Natural killer cell (primary cell): ENCODE measurements at regions not wholly inside any gene's neighbourhood (a gene's known extent, or its start where the extent isn't known, plus 50 kb on each side); places are given as distances from the start of the nearest gene placed in this dataset.

Experiments
- ATAC-seq, 3 donors: fragments of 150-1000 bp in 2 of 3; fragments of 200-7000 bp in 1 of 3; cut with Tn5 transposase; 1 replicate in 1 of 3; 2 replicates in 2 of 3; pipeline ENCODE4 v1.10.0; 2021; ENCODE audit warnings: mild to moderate bottlenecking in 2 of 3, moderate library complexity in 2 of 3
- DNase-seq, 2 donors: peaks; one replicate each; pipeline versions ENCODE4 v3.0.0 to v3.0.0-alpha.2; 2013 to 2021; ENCODE audit warnings: mixed read lengths in 1 of 2
- H3K27ac ChIP-seq: one replicate; pipeline ENCODE4 v1.5.1; 2013; ENCODE audit warnings: mild to moderate bottlenecking, low read length
- H3K27me3 ChIP-seq: one replicate; pipeline ENCODE4 v1.6.1; 2013; ENCODE audit warnings: low read length; ENCODE audit not compliant: control insufficient read depth, insufficient read depth
- H3K36me3 ChIP-seq: one replicate; pipeline ENCODE4 v1.6.1; 2013; ENCODE audit warnings: low read length; ENCODE audit not compliant: control insufficient read depth, insufficient read depth
- H3K4me1 ChIP-seq: one replicate; pipeline ENCODE4 v1.6.1; 2013; ENCODE audit warnings: low read length; ENCODE audit not compliant: control insufficient read depth, insufficient read depth
- H3K4me3 ChIP-seq: one replicate; pipeline ENCODE4 v1.5.1; 2013; ENCODE audit warnings: low read length
- H3K9me3 ChIP-seq: one replicate; pipeline ENCODE4 v1.6.1; 2013; ENCODE audit warnings: low read length; ENCODE audit not compliant: control insufficient read depth, insufficient read depth
- H3K27ac Mint-ChIP-seq, 2 donors: one replicate each; pipeline ENCODE4 v1.8.0; 2022; ENCODE audit warnings: mild to moderate bottlenecking in 2 of 2, mixed read lengths in 2 of 2, moderate library complexity in 1 of 2
- H3K27me3 Mint-ChIP-seq, 2 donors: one replicate each; pipeline ENCODE4 v1.8.0; 2022; ENCODE audit warnings: low read depth in 2 of 2, mixed read lengths in 2 of 2
- H3K36me3 Mint-ChIP-seq: one replicate; pipeline ENCODE4 v1.8.0; 2022; ENCODE audit warnings: mixed read lengths
- H3K4me1 Mint-ChIP-seq, 2 donors: one replicate each; pipeline ENCODE4 v1.8.0; 2022; ENCODE audit warnings: mixed read lengths in 2 of 2
- H3K4me3 Mint-ChIP-seq: one replicate; pipeline ENCODE4 v1.8.0; 2022; ENCODE audit warnings: mild to moderate bottlenecking, moderate library complexity, mixed read lengths
- H3K9me3 Mint-ChIP-seq, 2 donors: one replicate each; pipeline ENCODE4 v1.8.0; 2022; ENCODE audit warnings: mixed read lengths in 2 of 2
- CTCF ChIP-seq: fragments of 200-600 bp; IDR thresholded peaks from one replicate; pipeline ENCODE4 v1.8.0; 2022; ENCODE audit warnings: antibody characterized with exemption
- WGBS: methylation state at CpG from one replicate; pipeline ENCODE4 v1.1.7; 2013; ENCODE audit warnings: missing lambda C conversion rate; ENCODE audit not compliant: insufficient coverage; 5-methylcytosine and 5-hydroxymethylcytosine counted together
- intact Hi-C: fragments of 100-400 bp; cut with micrococcal nuclease; formaldehyde crosslinking; loops from one replicate; pipeline ENCODE4 v1.14.2; 2022

- no peaks in the 10 kb centered on the region for H3K4me1 ChIP-seq
- DNase-seq (no peak), ATAC-seq (no peak)
- Mint-ChIP-seq H3K4me1 (no peaks in the 10 kb centered on the region), H3K9me3 (peaks cover 0 to 2% of the 10 kb centered on the region in 2 donors), H3K36me3 (no peaks in the 10 kb centered on the region), H3K27me3 (no peaks in the 10 kb centered on the region), H3K4me3 (no peak overlapping the region), H3K27ac (no peak overlapping the region)
- no peak overlapping the region for H3K4me3 ChIP-seq
- intact Hi-C loops, result no loop called here
- no peaks in the 10 kb centered on the region for H3K9me3 ChIP-seq
- H3K27ac ChIP-seq, result no peak overlapping the region
- H3K27me3 ChIP-seq, result no peaks in the 10 kb centered on the region
- no peak for TF ChIP-seq CTCF
- no peaks in the 10 kb centered on the region for H3K36me3 ChIP-seq
Observed at GRCh38 chr13:78193846-78194245, 275.2 kb upstream of the EDNRB start.

- Histone ChIP-seq H3K9me3 (no peaks in the 10 kb centered on the region), H3K4me1 (no peaks in the 10 kb centered on the region), H3K36me3 (no peaks in the 10 kb centered on the region), H3K27ac (no peak overlapping the region), H3K27me3 (no peaks in the 10 kb centered on the region), H3K4me3 (no peak overlapping the region)
- H3K27ac Mint-ChIP-seq, result no peak overlapping the region
- peaks cover 0 to 2% of the 10 kb centered on the region in 2 donors for H3K9me3 Mint-ChIP-seq
- TF ChIP-seq CTCF, result no peak
- 64% methylated on average over 1 of the region's 1 CpG for WGBS
- H3K4me3 Mint-ChIP-seq, result no peak overlapping the region
- no peaks in the 10 kb centered on the region for H3K4me1 Mint-ChIP-seq
- no peak for DNase-seq
- H3K36me3 Mint-ChIP-seq, result no peaks in the 10 kb centered on the region
- intact Hi-C loops, result no loop called here
- H3K27me3 Mint-ChIP-seq, result no peaks in the 10 kb centered on the region
- ATAC-seq, result no peak
Observed at GRCh38 chr13:78192716-78193115, 274.1 kb upstream of the EDNRB start.

- no peaks in the 10 kb centered on the region for H3K36me3 ChIP-seq
- no peaks in the 10 kb centered on the region for H3K27me3 ChIP-seq
- no peaks in the 10 kb centered on the region for H3K4me1 ChIP-seq
- Mint-ChIP-seq H3K27ac (no peak overlapping the region), H3K4me3 (no peak overlapping the region), H3K36me3 (no peaks in the 10 kb centered on the region), H3K27me3 (no peaks in the 10 kb centered on the region), H3K4me1 (no peaks in the 10 kb centered on the region), H3K9me3 (peaks cover 0 to 2% of the 10 kb centered on the region in 2 donors)
- 86% methylated on average over 2 of the region's 2 CpGs for WGBS
- no peaks in the 10 kb centered on the region for H3K9me3 ChIP-seq
- intact Hi-C loops, result no loop called here
- DNase-seq (no peak), ATAC-seq (no peak)
- no peak for TF ChIP-seq CTCF
- H3K4me3 ChIP-seq, result no peak overlapping the region
- no peak overlapping the region for H3K27ac ChIP-seq
Observed at GRCh38 chr13:78190296-78190695, 271.7 kb upstream of the EDNRB start.

- Histone ChIP-seq H3K4me1 (no peaks in the 10 kb centered on the region), H3K36me3 (no peaks in the 10 kb centered on the region), H3K27ac (no peak overlapping the region), H3K9me3 (no peaks in the 10 kb centered on the region), H3K27me3 (no peaks in the 10 kb centered on the region), H3K4me3 (no peak overlapping the region)
- peaks cover 0 to 2% of the 10 kb centered on the region in 2 donors for H3K9me3 Mint-ChIP-seq
- H3K36me3 Mint-ChIP-seq, result no peaks in the 10 kb centered on the region
- DNase-seq, result no peak
- intact Hi-C loops, result no loop called here
- no peak overlapping the region for H3K4me3 Mint-ChIP-seq
- no peaks in the 10 kb centered on the region for H3K4me1 Mint-ChIP-seq
- H3K27me3 Mint-ChIP-seq, result no peaks in the 10 kb centered on the region
- ATAC-seq, result no peak
- no peak overlapping the region for H3K27ac Mint-ChIP-seq
- TF ChIP-seq CTCF, result no peak
- WGBS, result 95% methylated on average over 4 of the region's 4 CpGs
Observed at GRCh38 chr13:78187781-78188180, 269.1 kb upstream of the EDNRB start.
